CD4-positive, alpha-beta T cell treated with Interleukin-21 for 1 hour (primary cell): ENCODE measurements at regions not wholly inside any gene's neighbourhood (a gene's known extent, or its start where the extent isn't known, plus 50 kb on each side); places are given as distances from the start of the nearest gene placed in this dataset.

Experiments used
- DNase-seq: peaks from one replicate; pipeline ENCODE4 v3.0.0-alpha.2; 2020

DNA sequence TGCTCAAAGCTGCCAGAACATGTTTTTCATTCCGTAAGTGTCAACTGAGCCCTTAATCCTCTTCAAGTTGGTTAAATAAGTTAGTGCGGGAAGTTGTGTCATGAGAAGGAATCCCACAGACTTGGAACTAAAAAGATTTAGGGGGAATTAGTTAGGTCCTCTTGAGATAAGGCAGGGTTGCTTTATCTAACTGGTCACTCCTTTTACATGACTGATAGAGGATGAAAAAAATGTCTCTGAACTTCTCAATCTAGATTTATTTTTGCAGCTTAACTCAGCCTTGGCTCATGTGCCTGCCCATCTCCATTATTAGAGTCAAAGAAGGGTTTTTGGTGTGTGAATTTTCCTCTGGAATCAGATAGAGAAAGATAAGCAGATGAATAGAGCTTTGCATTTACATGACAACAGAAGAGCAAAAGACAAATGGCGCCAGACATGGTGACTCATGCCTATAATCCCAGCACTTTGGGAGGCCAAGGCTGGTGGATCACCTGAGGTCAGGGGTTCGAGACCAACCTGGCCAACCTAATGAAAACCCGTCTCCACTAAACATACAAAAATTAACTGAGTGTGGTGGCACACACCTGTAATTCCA is 882.9 kb downstream of the RPA4 start:
- DNase-seq: no peak

DNA sequence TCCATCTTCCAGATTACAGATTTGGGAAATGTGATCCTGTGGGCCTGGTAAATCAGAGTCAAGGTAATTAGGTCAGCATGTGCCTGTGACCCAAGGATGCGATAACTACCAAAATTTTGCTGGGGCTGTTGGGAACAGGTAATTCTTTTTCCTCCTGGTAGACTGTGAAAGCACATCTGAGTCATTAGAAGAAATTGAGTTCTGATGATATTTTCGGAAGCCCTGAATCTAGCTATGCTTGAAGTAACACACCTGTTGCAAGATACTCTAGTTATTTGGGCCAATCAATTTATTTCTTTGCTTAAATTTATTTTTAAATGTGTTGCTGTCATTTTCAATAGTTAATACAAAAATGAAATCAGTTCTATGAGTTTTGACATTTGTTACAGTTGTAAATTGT is 903.6 kb downstream of the RPA4 start:
- DNase-seq: no peak

DNA sequence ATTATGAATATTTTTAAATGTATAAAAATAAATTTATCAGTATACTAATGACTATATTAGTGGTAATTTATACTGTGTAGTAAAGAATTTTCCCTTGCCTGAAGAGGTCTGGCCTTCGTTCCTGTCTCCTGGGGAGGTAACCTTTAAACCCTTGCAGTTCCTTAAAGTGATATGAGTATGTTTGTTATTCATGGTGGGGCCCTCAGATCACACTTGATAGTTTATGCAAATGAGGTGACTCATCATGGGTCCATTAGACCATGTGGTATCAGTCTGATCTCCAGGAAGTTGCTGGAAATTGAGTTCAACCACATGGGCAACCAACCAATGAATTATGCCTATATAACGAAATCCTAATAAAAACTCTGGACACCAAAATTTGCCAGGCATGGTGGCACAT is 904.1 kb downstream of the RPA4 start:
- DNase-seq: no peak

DNA sequence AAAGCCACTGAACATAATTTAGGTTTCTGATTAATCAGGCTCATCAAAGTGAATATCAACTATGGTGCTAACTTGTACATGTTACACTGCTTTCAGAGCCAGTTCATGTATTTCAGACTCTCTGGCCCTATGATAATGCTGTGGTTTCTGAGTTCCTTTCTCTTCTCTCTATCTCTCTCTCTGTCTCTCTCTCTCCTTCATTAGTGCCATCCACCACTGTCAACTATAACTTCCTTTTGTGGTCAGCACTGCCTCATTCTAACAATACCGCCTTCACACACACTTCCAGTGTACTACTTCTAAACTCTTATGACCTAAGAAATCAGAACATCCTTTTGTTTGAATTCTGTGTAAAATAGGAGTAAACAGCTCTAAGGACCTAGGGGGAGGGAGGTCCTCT is 907.1 kb downstream of the RPA4 start:
- DNase-seq: peak; percentile 0

DNA sequence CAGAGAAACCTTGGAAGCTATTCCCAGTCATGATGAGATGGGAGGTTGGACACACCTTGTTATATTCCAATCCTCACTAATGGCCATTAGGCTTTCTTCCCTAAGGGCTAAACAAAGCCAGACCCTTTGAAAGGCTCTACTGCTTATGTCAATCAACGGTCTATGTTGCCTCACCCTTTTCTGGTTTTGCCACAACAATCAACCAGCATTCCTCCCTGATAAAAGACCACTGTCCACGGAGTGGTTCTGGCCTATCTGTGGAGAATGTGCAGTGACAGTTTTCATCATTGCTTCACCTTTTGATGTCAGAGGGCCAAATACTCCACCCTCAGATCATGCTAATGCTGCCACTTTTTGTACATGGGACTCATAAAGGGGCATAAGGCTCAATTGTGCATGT is 913.4 kb downstream of the RPA4 start:
- no peak for DNase-seq

DNA sequence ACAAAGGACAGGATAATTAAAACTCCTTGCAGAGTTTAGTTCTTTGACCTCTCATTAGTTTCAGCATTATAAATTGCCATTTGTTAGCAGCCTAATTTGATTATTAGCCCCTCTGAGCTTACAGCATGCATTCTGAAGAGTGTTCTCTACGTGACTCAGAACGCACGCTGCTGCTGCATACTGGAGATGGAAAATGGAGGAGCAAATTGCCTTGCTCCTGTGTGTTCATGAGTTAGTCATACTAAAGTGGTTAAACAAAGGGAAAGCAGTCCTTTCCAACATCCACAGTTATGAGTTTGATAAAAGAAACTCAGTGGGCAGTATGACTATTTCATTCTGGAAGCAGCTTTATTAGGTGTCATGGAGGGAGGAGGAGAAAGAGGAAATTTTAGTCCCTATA is 922.5 kb downstream of the RPA4 start:
- no peak for DNase-seq

DNA sequence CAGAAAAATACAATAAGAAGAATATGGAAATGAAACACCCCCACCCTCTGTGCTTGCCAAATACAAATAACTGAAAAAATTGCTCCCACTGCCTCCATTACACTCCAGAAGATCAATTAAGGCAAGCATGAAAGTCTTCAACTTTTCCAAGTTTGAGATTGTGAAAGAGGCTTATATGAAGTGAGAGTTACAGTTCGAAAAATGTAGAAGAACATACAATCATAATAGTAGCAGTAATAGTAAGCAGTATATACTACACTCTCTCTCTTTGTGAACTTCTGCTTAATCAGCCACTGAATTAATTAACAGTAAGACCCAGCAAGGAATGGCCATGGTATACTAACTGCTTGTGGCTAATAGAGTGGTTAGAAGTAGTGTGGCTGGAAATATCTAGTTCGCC is 923.2 kb downstream of the RPA4 start:
- DNase-seq: no peak

DNA sequence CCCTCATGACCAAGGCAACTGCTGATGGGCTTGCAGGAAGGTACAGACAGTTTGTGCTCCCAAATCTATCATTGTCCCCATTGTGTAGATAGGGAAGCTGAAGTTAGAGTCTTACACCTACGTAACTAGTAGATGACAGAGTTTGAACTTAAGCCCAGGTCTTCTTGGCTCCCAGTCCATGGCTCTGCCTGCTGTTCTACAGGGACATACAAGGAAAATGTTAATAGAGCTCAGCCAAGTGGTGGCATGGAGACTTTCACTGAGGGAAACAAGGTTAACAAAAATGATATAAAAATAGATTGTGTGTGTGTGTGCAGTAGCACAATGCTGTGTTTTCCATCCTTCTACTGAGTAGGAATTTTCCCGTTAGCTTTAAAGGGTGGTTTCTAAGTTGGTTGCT is 936.5 kb downstream of the RPA4 start:
- no peak for DNase-seq

DNA sequence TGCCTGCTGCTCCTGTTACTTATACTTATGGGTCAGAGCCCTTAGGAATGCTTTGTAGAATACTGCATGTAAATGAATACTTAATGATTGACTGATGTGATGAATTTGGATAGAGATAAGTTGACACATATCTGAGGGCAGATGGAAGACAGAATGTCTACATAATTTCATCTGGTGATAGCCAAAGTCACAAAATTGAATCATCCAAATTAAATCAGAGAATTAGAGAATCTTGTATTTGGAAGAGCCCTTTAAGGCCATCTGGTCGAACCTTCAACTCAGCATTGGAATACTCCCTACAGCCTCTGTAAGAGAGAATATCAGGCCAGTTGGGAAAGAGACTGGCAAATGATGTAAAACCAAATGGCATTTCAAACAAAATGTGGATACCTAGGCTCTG is 944.8 kb downstream of the RPA4 start:
- DNase-seq: no peak

DNA sequence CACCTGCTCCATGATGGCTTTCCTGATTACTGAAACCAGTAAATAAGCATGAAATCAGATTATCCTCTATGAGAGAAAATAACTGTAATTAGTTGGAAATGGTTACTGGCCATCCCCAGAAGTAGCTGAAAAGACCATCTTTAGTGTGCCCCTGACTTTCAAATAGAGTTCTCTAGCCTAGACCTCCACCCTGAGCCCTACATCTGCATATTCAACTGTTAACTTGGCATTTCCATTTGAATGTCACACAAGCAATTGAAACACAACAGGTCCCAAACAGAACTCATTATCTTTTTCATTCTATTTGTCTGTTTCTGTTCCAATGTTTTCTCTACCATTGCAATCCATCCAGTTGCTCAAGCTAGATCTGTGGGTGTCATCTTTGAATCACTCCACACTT is 952.3 kb downstream of the RPA4 start:
- DNase-seq: no peak

DNA sequence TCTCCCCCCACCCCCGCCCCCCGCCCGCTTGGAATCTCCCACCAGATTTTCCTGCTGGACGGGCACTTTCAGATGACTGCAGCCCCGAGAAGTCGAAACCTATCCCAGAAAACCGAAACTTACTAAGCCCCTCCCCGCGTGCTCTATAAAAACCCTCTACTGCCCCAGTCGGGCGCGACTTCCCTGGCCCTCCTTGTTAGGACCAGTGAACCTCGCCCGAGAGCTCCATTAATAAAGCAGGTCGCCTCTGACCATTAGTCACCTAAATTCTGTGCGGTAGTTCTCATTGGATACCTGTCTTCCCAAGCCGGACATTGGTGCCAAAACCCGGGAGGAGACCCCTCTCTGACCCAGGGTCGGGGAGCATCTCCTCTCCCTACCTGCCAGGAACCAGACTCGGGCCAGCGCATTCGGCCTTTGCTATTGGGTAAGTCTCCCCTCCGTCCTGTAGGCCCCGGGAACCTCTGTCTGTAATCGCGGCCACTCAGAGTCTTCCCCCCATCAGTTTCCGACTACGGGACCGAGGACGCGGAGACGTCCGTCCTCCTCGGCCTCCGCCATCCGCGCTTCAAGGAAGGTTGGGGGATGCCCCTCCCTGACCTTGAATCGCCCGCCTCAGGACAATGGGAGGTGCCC is 958.0 kb downstream of the RPA4 start:
- no peak for DNase-seq

DNA sequence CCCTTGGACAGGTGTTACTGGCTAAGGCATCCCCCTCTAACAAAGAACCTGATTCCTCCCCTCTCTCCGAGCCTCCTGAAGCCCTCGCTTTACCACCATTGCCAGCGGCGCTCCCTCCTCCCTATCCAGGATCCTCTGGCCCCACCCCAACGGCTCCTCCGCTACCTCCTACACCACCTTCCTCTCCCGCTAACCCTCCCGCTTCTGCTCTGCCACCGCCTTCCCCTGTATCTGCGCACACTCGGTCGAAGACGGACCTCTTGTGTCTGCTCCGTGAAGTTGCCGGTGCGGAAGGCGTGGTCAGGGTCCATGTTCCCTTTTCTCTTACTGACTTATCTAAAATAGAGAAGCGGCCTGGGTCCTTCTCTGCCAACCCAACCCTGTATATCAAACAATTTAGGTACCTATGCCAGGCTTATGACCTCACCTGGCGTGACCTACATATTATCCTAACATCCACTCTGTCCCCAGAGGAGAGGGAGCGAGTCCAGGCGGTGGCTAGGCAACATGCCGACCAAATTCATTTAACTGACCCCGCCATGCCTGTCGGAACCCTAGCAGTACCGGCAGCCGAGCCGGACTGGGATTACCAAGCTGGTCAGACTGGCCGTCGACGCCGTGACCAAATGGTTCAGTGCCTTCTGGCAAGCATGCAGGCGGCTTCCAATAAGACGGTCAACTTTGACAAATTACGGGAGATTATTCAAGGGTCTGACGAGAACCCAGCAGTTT is 958.9 kb downstream of the RPA4 start:
- DNase-seq: no peak

DNA sequence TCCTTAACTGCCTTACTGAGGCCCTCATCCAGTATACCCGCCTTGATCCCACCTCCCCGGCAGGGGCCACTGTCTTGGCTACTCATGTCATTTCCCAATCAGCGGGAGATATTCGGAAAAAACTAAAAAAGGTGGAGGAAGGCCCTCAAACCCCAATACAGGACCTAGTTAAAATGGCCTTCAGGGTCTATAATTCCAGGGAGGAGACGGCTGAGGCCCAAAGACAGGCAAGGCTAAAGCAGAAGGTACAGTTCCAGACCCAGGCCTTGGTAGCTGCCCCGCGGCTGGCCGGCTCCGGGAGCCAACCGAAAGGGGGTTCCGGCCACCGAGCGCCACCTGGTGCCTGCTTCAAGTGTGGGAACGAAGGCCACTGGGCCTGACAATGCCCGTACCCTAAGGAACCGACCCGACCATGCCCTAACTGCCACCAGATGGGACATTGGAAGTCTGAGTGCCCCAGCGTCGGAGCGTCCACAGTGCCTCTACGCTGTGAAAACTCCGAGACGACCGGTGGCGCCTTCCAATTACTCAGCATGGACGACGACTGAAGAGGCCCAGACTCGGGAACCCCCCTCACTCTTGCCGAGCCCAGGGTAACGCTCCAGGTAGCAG is 959.6 kb downstream of the RPA4 start:
- no peak for DNase-seq

DNA sequence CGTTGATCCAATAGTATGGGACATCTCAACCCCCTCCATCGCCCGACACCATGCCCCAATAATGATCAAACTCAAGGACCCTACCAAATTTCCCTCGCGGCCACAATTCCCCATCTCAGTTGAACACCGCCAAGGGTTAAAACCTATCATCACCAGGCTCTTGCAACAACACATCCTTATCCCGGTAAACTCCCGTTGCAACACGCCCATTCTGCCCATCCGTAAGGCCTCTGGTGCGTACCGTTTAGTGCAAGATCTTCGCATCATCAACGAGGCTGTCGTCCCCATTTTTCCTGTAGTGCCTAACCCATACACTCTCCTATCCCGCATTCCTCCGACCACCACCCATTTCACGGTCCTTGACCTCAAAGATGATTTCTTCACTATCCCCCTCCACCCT is 960.5 kb downstream of the RPA4 start:
- DNase-seq: no peak

DNA sequence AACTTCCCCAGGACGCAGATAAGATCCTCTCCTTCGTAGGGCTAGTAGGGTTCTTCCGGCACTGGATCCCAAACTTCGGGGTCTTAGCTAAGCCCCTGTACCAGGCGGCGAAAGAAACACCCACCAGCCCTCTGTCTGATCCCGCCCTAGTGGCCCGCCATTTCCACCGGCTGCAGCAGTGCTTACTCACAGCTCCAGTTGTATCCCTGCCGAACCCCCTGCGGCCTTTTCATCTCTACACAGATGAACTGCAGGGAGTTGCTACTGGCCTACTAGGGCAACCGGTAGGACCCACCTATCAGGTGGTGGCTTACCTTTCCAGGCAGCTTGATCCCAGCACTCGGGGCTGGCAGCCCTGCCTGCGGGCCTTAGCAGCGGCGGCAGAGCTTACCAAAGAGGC is 961.2 kb downstream of the RPA4 start:
- no peak for DNase-seq

DNA sequence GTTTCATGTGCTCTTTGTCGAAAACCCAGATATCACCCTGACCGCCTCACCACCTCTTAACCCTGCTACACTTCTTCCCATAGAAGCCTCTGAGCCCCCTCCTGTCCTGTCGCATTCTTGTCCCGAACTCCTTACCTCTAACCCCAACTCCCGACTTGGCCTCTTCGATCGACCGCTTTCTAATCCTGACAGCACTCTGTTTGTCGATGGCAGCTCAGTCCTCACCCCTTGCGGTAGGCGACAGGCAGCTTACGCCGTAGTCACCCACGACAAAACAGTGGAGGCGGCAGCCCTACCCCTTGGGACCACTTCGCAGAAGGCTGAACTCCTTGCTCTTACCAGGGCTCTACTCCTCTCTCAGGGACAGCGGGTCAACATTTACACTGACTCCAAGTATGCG is 961.7 kb downstream of the RPA4 start:
- no peak for DNase-seq

DNA sequence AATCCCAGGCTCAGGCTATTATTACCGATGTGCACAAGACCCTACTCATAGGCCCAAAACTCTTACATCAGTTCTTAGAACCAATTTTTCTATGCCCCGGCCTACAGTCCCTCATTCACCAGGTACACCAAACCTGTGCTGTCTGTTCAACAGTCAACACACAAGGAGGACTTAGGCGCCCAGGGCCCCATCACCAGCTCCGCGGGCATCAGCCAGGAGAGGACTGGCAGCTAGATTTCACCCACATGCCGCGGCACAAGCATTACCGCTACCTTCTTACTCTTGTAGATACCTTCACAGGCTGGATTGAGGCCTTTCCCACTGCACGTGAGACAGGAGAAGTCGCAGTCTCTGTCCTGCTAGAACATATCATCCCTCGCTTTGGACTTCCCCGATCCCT is 962.5 kb downstream of the RPA4 start:
- DNase-seq: no peak

DNA sequence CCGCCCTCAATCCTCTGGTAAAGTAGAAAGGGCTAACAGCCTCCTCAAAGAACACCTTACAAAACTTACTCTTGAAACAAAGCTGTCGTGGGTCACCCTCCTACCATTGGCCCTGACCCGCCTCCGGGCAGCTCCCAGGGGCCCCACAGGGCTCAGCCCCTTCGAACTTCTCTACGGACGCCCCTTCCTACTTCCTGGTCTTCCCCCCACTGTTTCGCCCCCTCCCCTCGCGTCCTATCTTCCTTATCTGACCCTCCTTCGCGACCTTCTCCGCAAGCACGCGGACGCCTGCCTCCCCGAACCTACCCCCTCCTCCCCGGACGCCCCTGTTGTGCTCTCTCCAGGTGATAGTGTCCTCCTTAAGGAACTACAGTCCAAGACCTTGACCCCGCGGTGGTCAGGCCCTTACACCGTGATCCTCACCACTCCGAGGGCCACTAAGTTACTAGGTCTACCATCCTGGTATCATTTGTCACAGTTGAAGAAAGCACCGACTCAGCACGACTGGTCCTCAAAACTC is 963.1 kb downstream of the RPA4 start:
- no peak for DNase-seq

DNA sequence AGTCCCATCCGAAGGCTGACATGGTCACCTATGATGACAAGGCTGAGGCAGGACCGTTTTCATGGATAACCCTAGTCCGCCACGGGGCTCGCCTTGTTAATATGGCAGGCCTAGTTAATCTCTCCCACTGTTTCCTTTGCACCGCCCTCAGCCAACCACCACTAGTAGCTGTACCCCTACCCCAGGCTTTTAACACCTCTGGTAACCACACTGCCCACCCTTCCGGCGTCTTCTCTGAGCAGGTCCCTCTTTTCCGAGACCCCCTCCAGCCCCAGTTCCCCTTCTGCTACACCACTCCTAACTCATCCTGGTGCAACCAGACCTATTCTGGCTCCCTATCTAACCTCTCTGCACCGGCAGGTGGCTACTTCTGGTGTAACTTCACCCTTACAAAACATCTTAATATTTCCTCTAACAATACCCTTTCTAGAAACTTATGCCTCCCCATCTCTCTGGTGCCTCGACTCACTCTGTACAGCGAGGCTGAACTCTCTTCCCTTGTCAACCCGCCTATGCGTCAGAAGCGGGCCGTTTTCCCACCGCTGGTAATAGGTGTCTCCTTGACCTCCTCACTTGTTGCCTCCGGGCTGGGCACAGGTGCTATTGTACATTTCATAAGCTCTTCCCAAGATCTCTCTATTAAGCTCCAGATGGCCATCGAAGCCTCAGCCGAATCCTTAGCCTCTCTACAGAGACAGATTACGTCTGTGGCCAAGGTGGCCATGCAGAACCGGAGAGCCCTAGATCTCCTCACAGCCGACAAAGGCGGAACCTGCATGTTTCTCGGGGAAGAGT is 964.4 kb downstream of the RPA4 start:
- DNase-seq: no peak

DNA sequence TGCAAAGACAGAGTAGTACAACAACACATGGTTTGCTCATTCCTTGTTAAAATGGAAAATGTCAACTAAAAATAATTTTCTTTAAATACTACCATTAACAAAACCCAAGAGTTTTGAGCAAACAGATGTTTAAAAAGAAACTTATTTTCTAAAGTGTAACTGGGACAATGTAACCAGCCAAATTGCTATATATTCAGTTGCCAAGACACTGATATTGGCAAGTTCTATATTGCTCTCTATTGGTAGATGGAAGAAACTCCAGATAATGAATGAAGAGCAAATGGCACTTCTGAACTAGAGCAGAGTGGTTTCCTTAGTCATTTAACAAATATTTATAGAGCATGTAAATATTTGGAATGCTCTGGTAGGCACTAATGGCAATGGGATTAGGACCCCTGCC is 966.2 kb downstream of the RPA4 start:
- no peak for DNase-seq

DNA sequence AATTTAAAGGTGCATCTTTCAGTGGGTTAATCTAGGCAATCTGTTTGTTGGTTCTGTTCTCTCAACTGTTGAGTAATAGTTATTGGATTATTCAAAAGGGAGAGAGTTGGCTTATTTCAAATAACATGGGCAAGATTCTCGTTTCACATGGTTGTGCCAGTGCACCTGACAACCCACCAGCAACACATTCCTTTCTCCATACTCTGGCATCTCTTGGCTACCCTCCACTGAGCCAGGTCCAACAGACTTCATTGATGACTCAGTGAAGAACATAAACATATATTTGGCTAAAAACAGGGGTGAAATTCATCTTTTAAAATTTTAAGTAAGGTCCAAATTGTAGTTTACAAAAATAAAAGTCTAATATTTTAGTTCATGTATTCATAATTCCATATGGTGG is 967.2 kb downstream of the RPA4 start:
- no peak for DNase-seq

DNA sequence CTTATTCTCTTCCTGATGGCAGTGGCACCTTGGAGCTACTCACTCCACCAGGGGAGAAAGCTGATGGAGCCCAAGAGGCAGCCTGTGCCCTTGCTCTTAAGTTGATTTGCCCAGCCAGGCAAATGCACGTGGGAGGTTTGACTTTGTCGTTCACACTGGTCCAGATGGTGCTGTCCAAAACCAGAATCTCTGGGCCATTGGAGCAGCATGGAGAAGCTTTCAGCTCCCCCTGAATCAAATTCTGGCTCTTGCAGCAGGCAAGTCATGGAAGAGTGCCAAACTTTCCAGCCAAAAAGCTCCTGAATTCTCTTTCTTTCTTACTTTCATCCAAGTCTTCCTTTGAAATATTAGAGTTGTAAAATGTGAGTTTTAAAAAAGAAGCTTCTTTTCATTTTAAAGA is 970.4 kb downstream of the RPA4 start:
- DNase-seq: no peak

DNA sequence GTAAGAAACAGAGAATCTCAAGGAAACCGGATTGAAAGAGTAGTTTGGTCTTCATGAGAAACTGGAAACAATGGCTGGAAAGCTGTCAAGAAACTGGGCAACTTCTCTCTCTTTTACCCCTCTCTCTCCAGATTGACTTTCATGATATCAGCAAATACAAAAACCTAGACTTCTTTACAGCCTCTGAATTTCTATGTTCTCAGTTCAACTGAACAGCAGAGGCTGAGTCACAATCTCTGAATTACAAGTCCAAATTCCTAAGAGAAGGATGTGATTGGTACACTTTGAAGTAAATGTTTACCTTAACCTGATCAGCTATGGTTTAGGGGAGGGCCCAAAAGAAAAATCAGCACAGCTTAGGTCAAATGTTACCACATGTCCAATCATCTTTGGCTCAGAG is 974.9 kb downstream of the RPA4 start:
- no peak for DNase-seq
